BJ (cell line): ENCODE measurements at regions not wholly inside any gene's neighbourhood (a gene's known extent, or its start where the extent isn't known, plus 50 kb on each side); places are given as distances from the start of the nearest gene placed in this dataset.

Experiments
- CTCF ChIA-PET: fragments of 350-600 bp; formaldehyde crosslinking; extraction: SDS; loops from one replicate; lab custom pipeline; 2021; ENCODE audit warnings: antibody characterized with exemption, inconsistent platforms; lab: Yijun Ruan, JAX
- POLR2A ChIA-PET: fragments of 300-600 bp; sonication (Branson Sonifier 250); formaldehyde crosslinking; extraction: SDS; loops from one replicate; lab custom pipeline; 2021; ENCODE audit warnings: antibody characterized with exemption; lab: Charles Lee
- DNase-seq: peaks from one replicate; pipeline ENCODE4 v3.0.0-alpha.2; 2011; ENCODE audit warnings: low read depth
- H3K27me3 ChIP-seq: 2 replicates; pipeline ENCODE4 v1.6.0; 2011; ENCODE audit warnings: low read length; ENCODE audit not compliant: control insufficient read depth, insufficient read depth
- H3K36me3 ChIP-seq: 2 replicates; pipeline ENCODE4 v1.5.1; 2011; ENCODE audit warnings: low read length; ENCODE audit not compliant: control insufficient read depth, insufficient read depth
- H3K4me3 ChIP-seq: 2 replicates; pipeline ENCODE4 v1.5.1; 2011; ENCODE audit warnings: low read depth, mild to moderate bottlenecking, control low read depth, low read length
- CTCF ChIP-seq: IDR thresholded peaks from 2 replicates; pipeline ENCODE4 v1.5.1; 2011; ENCODE audit warnings: low read depth, mild to moderate bottlenecking, control low read depth, inconsistent platforms, low read length, moderate library complexity; ENCODE audit not compliant: insufficient read depth

- H3K4me3 ChIP-seq, result no peak overlapping the region
- no peaks in the 10 kb centered on the region for H3K27me3 ChIP-seq
- TF ChIP-seq CTCF, result no peak
- ChIA-PET CTCF (interaction anchor here (1.4 kb wide), 1 partner anchor 11 kb away, joined by 3 read pairs; no protein-coding TSS in a partner anchor), POLR2A (no interaction called here)
- DNase-seq, result no peak
- H3K36me3 ChIP-seq, result no peaks in the 10 kb centered on the region
Measured at GRCh38 chr1:220356981-220357850, 85.0 kb upstream of the RAB3GAP2 start.

- Histone ChIP-seq H3K27me3 (no peaks in the 10 kb centered on the region), H3K4me3 (no peak overlapping the region), H3K36me3 (no peaks in the 10 kb centered on the region)
- CTCF ChIA-PET, result no interaction called here
- no peak for TF ChIP-seq CTCF
- DNase-seq, result no peak
- POLR2A ChIA-PET, result no interaction called here
Measured at GRCh38 chr1:220353229-220354012, 81.2 kb upstream of the RAB3GAP2 start.

GRCh38 chr1:220348211-220348610 lies 76.0 kb upstream of the RAB3GAP2 start:
- Histone ChIP-seq H3K4me3 (no peak overlapping the region), H3K27me3 (no peaks in the 10 kb centered on the region), H3K36me3 (no peaks in the 10 kb centered on the region)
- DNase-seq, result no peak
- no peak for TF ChIP-seq CTCF
- POLR2A ChIA-PET, result no interaction called here
- CTCF ChIA-PET, result interaction anchor here (0.6 to 1.2 kb wide), 2 partner anchors 12 to 763 kb away, joined by 3 read pairs; no protein-coding TSS in a partner anchor

GRCh38 chr1:220347654-220348175 lies 75.5 kb upstream of the RAB3GAP2 start:
- Histone ChIP-seq H3K4me3 (no peak overlapping the region), H3K36me3 (no peaks in the 10 kb centered on the region), H3K27me3 (no peaks in the 10 kb centered on the region)
- TF ChIP-seq CTCF, result no peak
- CTCF ChIA-PET, result interaction anchor here (0.6 kb wide), 1 partner anchor 762 kb away, joined by 3 read pairs; no protein-coding TSS in a partner anchor
- no peak for DNase-seq
- POLR2A ChIA-PET, result no interaction called here

GRCh38 chr1:220344745-220345144 lies 72.5 kb upstream of the RAB3GAP2 start:
- Histone ChIP-seq H3K4me3 (no peak overlapping the region), H3K27me3 (no peaks in the 10 kb centered on the region), H3K36me3 (no peaks in the 10 kb centered on the region)
- CTCF ChIA-PET, result no interaction called here
- DNase-seq, result no peak
- TF ChIP-seq CTCF, result no peak
- POLR2A ChIA-PET, result no interaction called here
